Body of pancreas (tissue), 4 donors: ENCODE measurements at regions not wholly inside any gene's neighbourhood (a gene's known extent, or its start where the extent isn't known, plus 50 kb on each side); places are given as distances from the start of the nearest gene placed in this dataset.

Experiments
- ATAC-seq: fragments of 150-250 bp; one replicate; pipeline ENCODE4 v1.9.1; 2016
- DNase-seq, 4 donors: peaks; one replicate each; pipeline ENCODE4 v3.0.0-alpha.2; 2019
- H3K27ac ChIP-seq, 4 donors: fragments of 200-600 bp; sonication (generic); 1 replicate in 3 of 4; 2 replicates in 1 of 4; pipeline versions ENCODE4 v1.5.1 to v1.6.1; 2016 to 2019; ENCODE audit warnings: mild to moderate bottlenecking in 1 of 4, mixed read lengths in 1 of 4, moderate library complexity in 1 of 4
- H3K27me3 ChIP-seq, 2 donors: fragments of 200-600 bp; sonication (generic); one replicate each; pipeline ENCODE4 v1.6.0; 2016; ENCODE audit warnings: mild to moderate bottlenecking in 1 of 2
- H3K36me3 ChIP-seq, 2 donors: fragments of 200-600 bp; sonication (generic); replicated peaks in 1 of 2; 2 replicates each; pipeline ENCODE4 v1.5.1; 2016; ENCODE audit warnings: low read depth in 2 of 2; ENCODE audit not compliant: insufficient read depth in 1 of 2
- H3K4me1 ChIP-seq: fragments of 200-600 bp; sonication (generic); one replicate; pipeline ENCODE4 v1.6.0; 2016
- H3K4me3 ChIP-seq, 2 donors: fragments of 200-600 bp; sonication (generic); 1 replicate in 1 of 2; 2 replicates in 1 of 2; pipeline ENCODE4 v1.5.1; 2016 to 2019
- H3K9me3 ChIP-seq, 3 donors: fragments of 200-600 bp; sonication (generic); 1 replicate in 2 of 3; 2 replicates in 1 of 3; pipeline ENCODE4 v1.5.1; 2016
- POLR2A ChIP-seq, 3 donors: fragments of 450-650 bp; IDR thresholded peaks; one replicate each; pipeline ENCODE4 v1.6.1; 2016; ENCODE audit warnings: antibody characterized with exemption in 3 of 3, mild to moderate bottlenecking in 2 of 3
- WGBS, 2 donors: methylation state at CpG; one replicate each; pipeline ENCODE4 v1.1.5; 2017; 5-methylcytosine and 5-hydroxymethylcytosine counted together
- intact Hi-C: fragments of 100-400 bp; cut with DNase I; formaldehyde crosslinking; loops from one replicate; pipeline ENCODE4 v1.15.1; 2023
- TF ChIP-seq, protein P1 (sequence below), 7 experiments: fragments of 450-650 bp in 4 of 7; fragments of 200-600 bp in 3 of 7; sonication (generic) in 3 of 7; IDR thresholded peaks; one replicate each; pipeline ENCODE4 v1.5.1; 2016 to 2019; ENCODE audit warnings: antibody characterized with exemption in 7 of 7

DNA sequence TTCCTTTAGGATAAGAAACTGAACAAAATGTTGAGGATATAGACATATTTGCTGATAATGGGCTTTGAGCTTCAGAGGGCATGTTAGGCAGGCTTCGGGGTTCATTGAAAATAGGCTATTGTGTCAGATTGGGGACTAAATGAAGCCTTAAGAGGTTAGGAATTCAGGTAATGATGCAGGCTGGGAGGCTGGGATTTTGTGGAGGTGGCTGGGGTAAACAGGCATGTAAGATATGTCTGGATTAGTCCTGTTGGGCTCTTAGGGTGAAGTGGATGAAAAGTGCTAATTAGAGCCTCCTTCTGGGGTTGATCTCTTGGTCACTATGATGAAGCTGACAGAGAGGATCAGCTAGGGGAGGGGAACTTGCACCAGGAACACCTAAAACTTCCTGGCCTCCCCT, 80.2 kb upstream of the ESX1 start:
- 73 to 75% methylated on average over 1 of the region's 1 CpG for WGBS, 2 donors

DNA sequence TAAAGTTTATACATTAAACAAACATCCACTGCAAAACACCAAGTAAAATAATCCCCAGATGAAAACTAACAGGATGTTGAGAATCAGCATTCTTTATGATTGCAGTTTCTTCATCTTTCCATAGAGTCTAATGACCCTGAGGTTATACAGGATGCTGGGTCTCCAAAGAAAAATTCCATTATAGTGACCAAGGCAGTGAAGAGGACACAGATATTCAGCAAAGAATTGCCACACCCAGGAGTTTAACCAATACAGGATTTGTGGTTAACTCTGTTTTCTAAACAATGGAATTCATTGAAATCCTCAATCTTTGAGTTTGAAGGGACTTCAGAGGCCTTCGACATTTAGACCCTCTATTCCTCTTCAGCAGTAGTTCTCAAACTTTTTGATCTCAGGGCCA, 76.2 kb upstream of the ESX1 start:
- no peak for DNase-seq
- Histone ChIP-seq H3K9me3 (no peaks in the 10 kb centered on the region), H3K36me3 (no peaks in the 10 kb centered on the region), H3K4me1 (no peaks in the 10 kb centered on the region), H3K4me3 (no peak overlapping the region), H3K27ac (no peak overlapping the region), H3K27me3 (no peaks in the 10 kb centered on the region)
- WGBS, 2 donors: 67 to 91% methylated on average over 1 of the region's 1 CpG
- TF ChIP-seq, protein P1, sequence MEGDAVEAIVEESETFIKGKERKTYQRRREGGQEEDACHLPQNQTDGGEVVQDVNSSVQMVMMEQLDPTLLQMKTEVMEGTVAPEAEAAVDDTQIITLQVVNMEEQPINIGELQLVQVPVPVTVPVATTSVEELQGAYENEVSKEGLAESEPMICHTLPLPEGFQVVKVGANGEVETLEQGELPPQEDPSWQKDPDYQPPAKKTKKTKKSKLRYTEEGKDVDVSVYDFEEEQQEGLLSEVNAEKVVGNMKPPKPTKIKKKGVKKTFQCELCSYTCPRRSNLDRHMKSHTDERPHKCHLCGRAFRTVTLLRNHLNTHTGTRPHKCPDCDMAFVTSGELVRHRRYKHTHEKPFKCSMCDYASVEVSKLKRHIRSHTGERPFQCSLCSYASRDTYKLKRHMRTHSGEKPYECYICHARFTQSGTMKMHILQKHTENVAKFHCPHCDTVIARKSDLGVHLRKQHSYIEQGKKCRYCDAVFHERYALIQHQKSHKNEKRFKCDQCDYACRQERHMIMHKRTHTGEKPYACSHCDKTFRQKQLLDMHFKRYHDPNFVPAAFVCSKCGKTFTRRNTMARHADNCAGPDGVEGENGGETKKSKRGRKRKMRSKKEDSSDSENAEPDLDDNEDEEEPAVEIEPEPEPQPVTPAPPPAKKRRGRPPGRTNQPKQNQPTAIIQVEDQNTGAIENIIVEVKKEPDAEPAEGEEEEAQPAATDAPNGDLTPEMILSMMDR (IDR thresholded peaks at IDR 0.05): no peak
- TF ChIP-seq POLR2A (IDR thresholded peaks at IDR 0.05): no peak
- intact Hi-C loops: no loop called here
- no peak for ATAC-seq

More for the DNA sequence above, 80.2 kb upstream of the ESX1 start:
- H3K27me3 ChIP-seq: no peaks in the 10 kb centered on the region
- DNase-seq (no peak), ATAC-seq (no peak)
- TF ChIP-seq, protein P1 (IDR thresholded peaks at IDR 0.05): no peak
- no peak for TF ChIP-seq POLR2A (IDR thresholded peaks at IDR 0.05)
- intact Hi-C loops: no loop called here
- no peak overlapping the region for H3K4me3 ChIP-seq
- H3K4me1 ChIP-seq: no peaks in the 10 kb centered on the region
- H3K36me3 ChIP-seq: no peaks in the 10 kb centered on the region
- no peak overlapping the region for H3K27ac ChIP-seq
- no peaks in the 10 kb centered on the region for H3K9me3 ChIP-seq

DNA sequence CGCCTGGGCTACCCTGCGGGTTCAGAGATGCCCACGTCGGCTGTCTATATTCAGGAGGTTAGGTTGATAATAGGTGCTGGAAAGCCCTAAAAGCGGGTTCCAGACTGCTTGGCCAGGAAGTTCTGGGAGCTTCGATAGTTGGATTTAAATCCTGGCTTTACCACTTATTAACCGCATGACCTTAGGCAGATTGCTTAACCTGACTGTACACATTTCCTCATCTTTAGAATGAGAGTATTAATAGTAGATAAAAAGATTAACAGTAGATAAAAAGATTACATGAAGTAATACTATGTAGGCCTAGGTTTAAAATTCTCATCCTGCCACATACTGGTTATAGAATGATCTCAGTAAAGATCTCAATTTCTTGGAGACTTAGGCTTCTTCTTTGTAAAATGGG, 75.0 kb upstream of the ESX1 start:
- Histone ChIP-seq H3K36me3 (no peaks in the 10 kb centered on the region), H3K9me3 (no peaks in the 10 kb centered on the region), H3K27ac (no peak overlapping the region), H3K27me3 (no peaks in the 10 kb centered on the region), H3K4me3 (no peak overlapping the region), H3K4me1 (no peaks in the 10 kb centered on the region)
- 78 to 86% methylated on average over 5 to 7 of the region's 7 CpGs for WGBS, 2 donors
- no peak for ATAC-seq
- DNase-seq: no peak
- intact Hi-C loops: no loop called here
- TF ChIP-seq, protein P1 (IDR thresholded peaks at IDR 0.05): no peak
- no peak for TF ChIP-seq POLR2A (IDR thresholded peaks at IDR 0.05)

DNA sequence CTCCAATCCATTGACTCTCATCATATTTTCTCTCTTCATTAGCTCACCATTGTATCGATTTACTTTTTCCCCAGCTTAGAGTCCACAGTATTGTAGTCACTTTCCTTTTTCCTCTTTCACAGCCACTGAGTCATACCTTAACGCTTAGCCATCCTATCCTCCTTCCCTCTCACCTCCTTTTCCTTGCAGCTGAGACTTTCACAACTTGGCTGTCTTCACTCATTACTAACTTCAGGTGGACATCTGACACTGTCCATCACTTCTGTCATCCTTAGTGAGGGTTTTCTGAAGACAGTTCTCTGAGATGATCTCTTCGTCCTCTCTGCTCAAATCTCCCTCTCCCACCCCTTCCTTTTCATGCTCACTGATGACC, 70.5 kb upstream of the ESX1 start:
- no peak for ATAC-seq
- intact Hi-C loops: no loop called here
- no peaks in the 10 kb centered on the region for H3K27me3 ChIP-seq
- no peak overlapping the region for H3K4me3 ChIP-seq
- H3K9me3 ChIP-seq: no peaks in the 10 kb centered on the region
- no peak for TF ChIP-seq POLR2A (IDR thresholded peaks at IDR 0.05)
- TF ChIP-seq, protein P1 (IDR thresholded peaks at IDR 0.05): no peak
- DNase-seq: no peak
- no peaks in the 10 kb centered on the region for H3K36me3 ChIP-seq
- no peak overlapping the region for H3K27ac ChIP-seq
- H3K4me1 ChIP-seq: no peaks in the 10 kb centered on the region
- WGBS, 2 donors: 60 to 75% methylated on average over 3 of the region's 3 CpGs

DNA sequence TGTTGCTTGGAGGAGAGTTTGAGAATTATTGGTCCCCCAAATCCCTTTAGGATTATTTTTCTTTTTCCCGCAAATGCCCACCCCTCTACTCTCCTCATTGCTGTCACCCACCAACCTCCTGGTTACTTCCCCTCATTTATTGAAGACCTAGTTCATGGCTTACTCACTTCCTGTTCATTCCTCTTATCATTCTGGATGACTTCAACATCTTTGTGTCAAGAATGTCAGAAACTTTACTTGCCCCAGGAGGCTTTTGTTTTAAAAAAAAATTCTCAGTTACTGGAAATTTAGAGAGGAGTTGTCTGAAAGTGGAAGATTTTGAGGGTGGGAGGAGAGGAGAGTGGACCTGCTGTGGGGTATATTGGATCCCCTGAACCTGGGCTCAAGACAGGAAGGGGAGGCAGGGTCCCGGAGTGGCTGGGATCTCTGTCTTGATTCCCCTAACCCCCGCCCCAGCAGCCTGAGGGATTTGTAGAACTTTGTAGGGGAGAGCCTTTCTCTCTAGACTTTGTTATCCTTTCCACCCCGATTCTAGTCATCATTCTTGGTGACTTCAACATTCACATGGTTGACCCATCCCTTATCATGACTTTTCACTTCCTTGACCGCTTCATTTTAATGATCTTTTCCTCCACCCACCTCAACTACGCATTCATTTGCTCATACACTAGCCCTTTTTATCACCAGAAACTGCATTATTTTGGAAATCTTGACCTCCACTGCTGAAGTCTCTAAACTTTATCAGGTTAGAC, 69.9 kb upstream of the ESX1 start:
- Histone ChIP-seq H3K4me3 (no peak overlapping the region), H3K27ac (no peak overlapping the region), H3K27me3 (no peaks in the 10 kb centered on the region), H3K9me3 (no peaks in the 10 kb centered on the region), H3K4me1 (no peaks in the 10 kb centered on the region), H3K36me3 (no peaks in the 10 kb centered on the region)
- intact Hi-C loops: no loop called here
- WGBS, 2 donors: 64 to 83% methylated on average over 6 of the region's 6 CpGs
- ATAC-seq (no peak), DNase-seq (no peak)
- TF ChIP-seq, protein P1 (IDR thresholded peaks at IDR 0.05): no peak
- TF ChIP-seq POLR2A (IDR thresholded peaks at IDR 0.05): no peak
